Esophagus muscularis mucosa (tissue), 4 donors: ENCODE measurements at regions not wholly inside any gene's neighbourhood (a gene's known extent, or its start where the extent isn't known, plus 50 kb on each side); places are given as distances from the start of the nearest gene placed in this dataset.

Experiments used
- DNase-seq: peaks from one replicate; pipeline ENCODE4 v3.0.0-alpha.2; 2017; ENCODE audit errors: extremely low spot score
- H3K27ac ChIP-seq, 4 donors: fragments of 200-600 bp; sonication (generic); replicated peaks in 1 of 4; 1 replicate in 3 of 4; 2 replicates in 1 of 4; pipeline ENCODE4 v1.5.1; 2016 to 2019; ENCODE audit warnings: mild to moderate bottlenecking in 1 of 4
- H3K27me3 ChIP-seq, 4 donors: fragments of 200-600 bp; sonication (generic); one replicate each; pipeline versions ENCODE4 v1.5.1 to v1.6.0; 2016 to 2019
- H3K36me3 ChIP-seq, 4 donors: fragments of 200-600 bp; sonication (generic); one replicate each; pipeline ENCODE4 v1.5.1; 2016 to 2019
- H3K4me1 ChIP-seq, 4 donors: fragments of 200-600 bp; sonication (generic); one replicate each; pipeline ENCODE4 v1.5.1; 2016 to 2019
- H3K4me3 ChIP-seq, 4 donors: fragments of 200-600 bp; sonication (generic); 1 replicate in 2 of 4; 2 replicates in 2 of 4; pipeline ENCODE4 v1.5.1; 2016 to 2019; ENCODE audit warnings: mild to moderate bottlenecking in 4 of 4, moderate library complexity in 1 of 4
- H3K9me3 ChIP-seq, 4 donors: fragments of 200-600 bp; sonication (generic); 1 replicate in 3 of 4; 2 replicates in 1 of 4; pipeline ENCODE4 v1.5.1; 2016 to 2019
- CTCF ChIP-seq, 3 experiments: fragments of 200-600 bp in 2 of 3; fragments of 450-650 bp in 1 of 3; sonication (generic) in 2 of 3; IDR thresholded peaks; one replicate each; pipeline ENCODE4 v1.5.1; 2017 to 2019; ENCODE audit warnings: antibody characterized with exemption in 3 of 3, mild to moderate bottlenecking in 2 of 3, moderate library complexity in 1 of 3
- EP300 ChIP-seq: sonication (generic); formaldehyde crosslinking; IDR thresholded peaks from one replicate; pipeline ENCODE4 v1.6.1; 2017; ENCODE audit warnings: antibody characterized with exemption
- POLR2A ChIP-seq: fragments of 450-650 bp; IDR thresholded peaks from one replicate; pipeline ENCODE4 v1.6.1; 2017; ENCODE audit warnings: antibody characterized with exemption, moderate library complexity, mild to moderate bottlenecking, low read depth
- POLR2AphosphoS5 ChIP-seq, 2 donors: sonication (generic); formaldehyde crosslinking; IDR thresholded peaks; one replicate each; pipeline ENCODE4 v1.6.1; 2017; ENCODE audit warnings: antibody characterized with exemption in 2 of 2
- WGBS: methylation state at CpG from one replicate; pipeline ENCODE4 v1.1.5; 2018; 5-methylcytosine and 5-hydroxymethylcytosine counted together
- intact Hi-C: fragments of 100-400 bp; cut with DNase I; formaldehyde crosslinking; loops from one replicate; pipeline ENCODE4 v1.15.1; 2023

DNA sequence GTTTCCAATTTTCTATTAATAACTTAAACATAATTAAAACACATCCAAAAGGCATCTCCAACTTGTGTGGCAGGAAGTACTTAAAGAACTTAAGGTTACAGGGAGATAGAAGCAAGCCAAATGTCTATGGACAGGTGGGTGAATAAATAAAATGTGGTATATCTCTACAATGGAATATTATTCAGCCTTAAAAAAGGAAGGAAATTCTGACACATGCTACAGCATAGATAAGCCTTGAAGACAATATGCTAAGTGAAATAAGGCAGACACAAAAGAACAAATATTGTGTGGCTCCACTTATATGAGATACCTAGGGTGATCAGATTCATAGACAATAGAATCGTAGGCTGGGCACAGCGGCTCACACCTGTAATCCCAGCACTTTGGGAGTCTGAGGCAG lies 109.6 kb downstream of the WT1 start:
- Histone ChIP-seq H3K4me3 (no peak overlapping the region), H3K9me3 (no peaks in the 10 kb centered on the region), H3K4me1 (no peaks in the 10 kb centered on the region), H3K27me3 (peaks cover 0 to 18% (median 0%) of the 10 kb centered on the region in 4 donors), H3K27ac (no peak overlapping the region), H3K36me3 (no peaks in the 10 kb centered on the region)
- WGBS, result 96% methylated on average over 2 of the region's 2 CpGs
- intact Hi-C loops, result loop anchor here (5.0 kb wide), 1 partner anchor 467 kb away; the partner anchor contains the start of gene CCDC73
- TF ChIP-seq EP300, result no peak
- no peak for TF ChIP-seq POLR2A
- TF ChIP-seq POLR2AphosphoS5 (IDR thresholded peaks at IDR 0.05), result no peak
- TF ChIP-seq CTCF (IDR thresholded peaks at IDR 0.05), result no peak
- no peak for DNase-seq

GRCh38 chr11:32326522-32326921 lies 108.8 kb downstream of the WT1 start:
- no peak for TF ChIP-seq POLR2AphosphoS5 (IDR thresholded peaks at IDR 0.05)
- no peak for TF ChIP-seq POLR2A
- TF ChIP-seq EP300, result no peak
- TF ChIP-seq CTCF (IDR thresholded peaks at IDR 0.05), result no peak

DNA sequence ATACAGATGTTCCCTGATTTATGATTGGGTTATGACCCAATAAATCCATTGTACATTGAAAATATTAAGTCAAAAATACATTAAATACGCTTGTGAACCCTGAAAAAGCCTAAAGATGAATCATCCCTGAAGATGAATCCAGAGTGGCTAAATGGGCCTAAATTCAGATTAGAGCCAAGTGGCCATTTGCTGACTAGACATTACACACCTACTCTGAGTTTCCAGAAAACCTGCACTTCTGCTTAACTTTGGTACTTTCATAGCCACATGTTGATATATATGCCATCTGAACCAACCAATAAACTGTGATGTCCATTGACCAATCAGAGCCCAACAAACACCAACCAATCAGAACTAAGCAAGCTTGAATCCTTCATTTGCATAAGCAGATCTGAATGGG lies 106.9 kb downstream of the WT1 start:
- no peak overlapping the region for H3K27ac ChIP-seq
- H3K36me3 ChIP-seq, result no peaks in the 10 kb centered on the region
- no peak for DNase-seq
- intact Hi-C loops, result loop anchor here (5.0 kb wide), 1 partner anchor 464 kb away; the partner anchor contains the start of gene CCDC73
- 76% methylated on average over 1 of the region's 1 CpG for WGBS
- peaks cover 0 to 3% (median 0%) of the 10 kb centered on the region in 4 donors for H3K27me3 ChIP-seq
- no peaks in the 10 kb centered on the region for H3K9me3 ChIP-seq
- no peak overlapping the region for H3K4me3 ChIP-seq
- H3K4me1 ChIP-seq, result peaks cover 0 to 9% (median 7%) of the 10 kb centered on the region in 4 donors
- no peak for TF ChIP-seq POLR2A
- TF ChIP-seq CTCF (IDR thresholded peaks at IDR 0.05), result no peak
- no peak for TF ChIP-seq EP300
- no peak for TF ChIP-seq POLR2AphosphoS5 (IDR thresholded peaks at IDR 0.05)

More at GRCh38 chr11:32326522-32326921, 108.8 kb downstream of the WT1 start:
- no peak for DNase-seq
- WGBS, result 84% methylated on average over 3 of the region's 3 CpGs
- no peaks in the 10 kb centered on the region for H3K36me3 ChIP-seq
- intact Hi-C loops, result loop anchor here (5.0 kb wide), 1 partner anchor 466 kb away; the partner anchor contains the start of gene CCDC73
- no peak overlapping the region for H3K27ac ChIP-seq
- H3K4me3 ChIP-seq, result no peak overlapping the region
- H3K27me3 ChIP-seq, result peaks cover 0 to 14% (median 0%) of the 10 kb centered on the region in 4 donors
- no peaks in the 10 kb centered on the region for H3K4me1 ChIP-seq
- H3K9me3 ChIP-seq, result no peaks in the 10 kb centered on the region

DNA sequence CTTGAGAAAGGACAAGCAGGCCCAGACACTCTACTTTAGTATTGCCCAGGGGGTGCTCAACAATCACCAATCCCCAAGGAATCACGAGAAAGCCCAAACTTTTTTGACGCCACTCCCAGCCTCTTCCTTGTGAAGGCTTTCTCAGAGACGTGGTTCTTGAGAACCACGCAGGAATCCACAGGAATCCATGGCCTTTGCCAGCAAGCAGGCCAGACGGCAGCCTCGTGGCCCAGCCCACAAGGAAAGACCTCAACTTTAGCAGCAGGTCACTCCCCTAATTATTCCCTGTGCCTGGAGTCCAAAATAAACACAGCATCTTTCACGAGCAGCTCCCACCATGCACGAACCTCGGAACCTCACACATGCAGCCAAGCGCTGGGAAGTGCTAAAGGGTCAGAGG lies 104.2 kb downstream of the WT1 start:
- Histone ChIP-seq H3K27me3 (peaks cover 0 to 7% (median 0%) of the 10 kb centered on the region in 4 donors), H3K4me3 (no peak overlapping the region), H3K27ac (no peak overlapping the region), H3K36me3 (no peaks in the 10 kb centered on the region), H3K4me1 (peaks cover 0 to 17% (median 12%) of the 10 kb centered on the region in 4 donors), H3K9me3 (no peaks in the 10 kb centered on the region)
- intact Hi-C loops, result no loop called here
- no peak for DNase-seq
- TF ChIP-seq POLR2A, result no peak
- no peak for TF ChIP-seq POLR2AphosphoS5 (IDR thresholded peaks at IDR 0.05)
- no peak for TF ChIP-seq CTCF (IDR thresholded peaks at IDR 0.05)
- TF ChIP-seq EP300, result no peak
- WGBS, result 87% methylated on average over 10 of the region's 10 CpGs

DNA sequence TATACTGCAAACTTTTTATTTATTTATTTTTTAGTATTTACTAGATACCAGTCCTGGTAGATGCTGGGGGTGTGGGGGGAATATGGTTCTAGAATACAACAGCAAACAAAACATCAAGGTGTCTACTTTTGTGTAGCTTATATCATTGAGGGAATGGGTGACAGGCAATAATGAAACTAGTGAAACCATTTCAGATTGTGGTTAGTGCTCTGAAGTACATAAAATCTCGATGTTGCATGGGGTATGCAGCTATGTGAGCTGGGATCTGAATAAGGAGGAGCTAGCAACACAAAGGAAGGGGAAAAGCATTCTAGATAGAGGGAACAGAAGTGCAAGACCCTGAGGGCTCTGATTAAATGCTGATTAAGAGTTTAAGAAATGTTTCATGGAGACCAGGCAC lies 103.5 kb downstream of the WT1 start:
- Histone ChIP-seq H3K27me3 (peaks cover 0 to 7% (median 0%) of the 10 kb centered on the region in 4 donors), H3K4me3 (no peak overlapping the region), H3K36me3 (no peaks in the 10 kb centered on the region), H3K4me1 (peaks cover 0 to 17% (median 12%) of the 10 kb centered on the region in 4 donors), H3K9me3 (no peaks in the 10 kb centered on the region), H3K27ac (no peak overlapping the region)
- intact Hi-C loops, result no loop called here
- no peak for DNase-seq
- WGBS, result 75% methylated on average over 1 of the region's 1 CpG
- TF ChIP-seq POLR2A (no peak), EP300 (no peak), POLR2AphosphoS5 (IDR thresholded peaks at IDR 0.05) (no peak), CTCF (IDR thresholded peaks at IDR 0.05) (no peak)
